BJ (cell line): ENCODE measurements at regions not wholly inside any gene's neighbourhood (a gene's known extent, or its start where the extent isn't known, plus 50 kb on each side); places are given as distances from the start of the nearest gene placed in this dataset.

ENCODE experiments used
- CTCF ChIA-PET: fragments of 350-600 bp; formaldehyde crosslinking; extraction: SDS; loops from one replicate; lab custom pipeline; 2021; ENCODE audit warnings: antibody characterized with exemption, inconsistent platforms; lab: Yijun Ruan, JAX
- POLR2A ChIA-PET: fragments of 300-600 bp; sonication (Branson Sonifier 250); formaldehyde crosslinking; extraction: SDS; loops from one replicate; lab custom pipeline; 2021; ENCODE audit warnings: antibody characterized with exemption; lab: Charles Lee
- DNase-seq: peaks from one replicate; pipeline ENCODE4 v3.0.0-alpha.2; 2011; ENCODE audit warnings: low read depth
- H3K27me3 ChIP-seq: 2 replicates; pipeline ENCODE4 v1.6.0; 2011; ENCODE audit warnings: low read length; ENCODE audit not compliant: control insufficient read depth, insufficient read depth
- H3K36me3 ChIP-seq: 2 replicates; pipeline ENCODE4 v1.5.1; 2011; ENCODE audit warnings: low read length; ENCODE audit not compliant: control insufficient read depth, insufficient read depth
- H3K4me3 ChIP-seq: 2 replicates; pipeline ENCODE4 v1.5.1; 2011; ENCODE audit warnings: low read depth, mild to moderate bottlenecking, control low read depth, low read length
- TF ChIP-seq, protein P1 (sequence below): IDR thresholded peaks from 2 replicates; pipeline ENCODE4 v1.5.1; 2011; ENCODE audit warnings: low read depth, mild to moderate bottlenecking, control low read depth, inconsistent platforms, low read length, moderate library complexity; ENCODE audit not compliant: insufficient read depth

DNA sequence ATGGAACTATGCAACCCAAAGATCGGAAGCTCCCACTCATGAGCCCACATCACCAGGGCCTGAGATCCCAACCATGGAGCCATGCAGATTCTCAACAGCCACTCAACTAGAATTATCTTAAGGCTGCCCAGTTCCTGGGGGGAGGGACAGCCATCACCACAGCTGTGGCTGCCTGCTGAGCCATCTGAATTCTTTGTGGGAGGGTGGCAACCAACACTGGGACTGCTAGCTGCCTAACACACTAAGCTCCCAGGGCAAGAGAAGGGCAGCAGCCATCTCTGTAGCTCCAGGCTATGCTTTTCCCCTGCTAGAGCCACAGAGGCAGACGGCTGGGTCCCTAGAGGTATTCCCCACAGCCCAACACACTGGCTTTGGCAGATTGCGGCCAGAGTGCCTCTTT lies 251.3 kb upstream of the GRAMD2B start:
- Histone ChIP-seq H3K27me3 (no peaks in the 10 kb centered on the region), H3K4me3 (no peak overlapping the region), H3K36me3 (no peaks in the 10 kb centered on the region)
- TF ChIP-seq, protein P1, sequence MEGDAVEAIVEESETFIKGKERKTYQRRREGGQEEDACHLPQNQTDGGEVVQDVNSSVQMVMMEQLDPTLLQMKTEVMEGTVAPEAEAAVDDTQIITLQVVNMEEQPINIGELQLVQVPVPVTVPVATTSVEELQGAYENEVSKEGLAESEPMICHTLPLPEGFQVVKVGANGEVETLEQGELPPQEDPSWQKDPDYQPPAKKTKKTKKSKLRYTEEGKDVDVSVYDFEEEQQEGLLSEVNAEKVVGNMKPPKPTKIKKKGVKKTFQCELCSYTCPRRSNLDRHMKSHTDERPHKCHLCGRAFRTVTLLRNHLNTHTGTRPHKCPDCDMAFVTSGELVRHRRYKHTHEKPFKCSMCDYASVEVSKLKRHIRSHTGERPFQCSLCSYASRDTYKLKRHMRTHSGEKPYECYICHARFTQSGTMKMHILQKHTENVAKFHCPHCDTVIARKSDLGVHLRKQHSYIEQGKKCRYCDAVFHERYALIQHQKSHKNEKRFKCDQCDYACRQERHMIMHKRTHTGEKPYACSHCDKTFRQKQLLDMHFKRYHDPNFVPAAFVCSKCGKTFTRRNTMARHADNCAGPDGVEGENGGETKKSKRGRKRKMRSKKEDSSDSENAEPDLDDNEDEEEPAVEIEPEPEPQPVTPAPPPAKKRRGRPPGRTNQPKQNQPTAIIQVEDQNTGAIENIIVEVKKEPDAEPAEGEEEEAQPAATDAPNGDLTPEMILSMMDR, result no peak
- ChIA-PET POLR2A (no interaction called here), CTCF (no interaction called here)
- no peak for DNase-seq

GRCh38 chr5:126172812-126173211 lies 250.4 kb upstream of the GRAMD2B start:
- TF ChIP-seq, protein P1, result no peak
- DNase-seq, result no peak
- POLR2A ChIA-PET, result no interaction called here
- Histone ChIP-seq H3K36me3 (no peaks in the 10 kb centered on the region), H3K27me3 (no peaks in the 10 kb centered on the region), H3K4me3 (no peak overlapping the region)
- CTCF ChIA-PET, result no interaction called here

- Histone ChIP-seq H3K36me3 (no peaks in the 10 kb centered on the region), H3K4me3 (no peak overlapping the region), H3K27me3 (no peaks in the 10 kb centered on the region)
- POLR2A ChIA-PET, result no interaction called here
- CTCF ChIA-PET, result interaction anchor here (0.8 to 1.4 kb wide), 2 partner anchors 14 to 95 kb away, joined by 3 to 4 read pairs; no protein-coding TSS in a partner anchor
- DNase-seq, result no peak
- TF ChIP-seq, protein P1, result no peak
These were observed 244.7 kb upstream of the GRAMD2B start for GRCh38 chr5:126178521-126178920.

DNA sequence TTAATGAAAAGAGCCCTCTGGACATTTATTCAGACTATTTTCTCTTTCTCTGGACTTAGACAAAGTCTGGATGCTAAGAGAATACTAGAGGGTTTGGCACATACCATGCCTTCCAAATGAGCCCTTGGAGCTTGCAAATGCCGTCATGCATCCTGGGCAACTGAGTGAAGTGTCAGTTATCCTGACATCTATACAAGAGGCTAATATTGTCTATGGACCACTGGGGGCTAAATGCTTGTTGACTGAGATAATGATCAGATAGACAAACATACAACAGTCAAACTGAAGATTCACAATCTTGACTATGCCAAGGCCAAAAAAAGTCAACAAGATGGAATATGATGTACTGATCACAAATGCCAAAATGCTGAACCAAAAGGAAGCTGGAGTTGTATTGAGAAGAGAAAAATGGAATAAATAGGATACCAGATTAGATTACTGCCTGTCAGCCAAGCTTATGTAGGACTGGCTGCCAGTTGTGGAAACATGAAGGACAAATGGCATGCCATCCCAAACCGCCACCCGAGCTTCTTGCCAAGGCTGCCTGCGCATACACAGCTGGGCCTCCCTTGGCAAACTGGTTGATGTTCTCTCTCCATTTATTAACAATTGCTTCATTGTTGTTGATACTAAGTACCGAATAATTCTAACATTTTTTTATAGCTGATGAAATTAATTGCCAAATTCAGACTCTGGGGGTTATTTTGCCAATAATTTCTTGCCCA lies 240.1 kb upstream of the GRAMD2B start:
- no peaks in the 10 kb centered on the region for H3K27me3 ChIP-seq
- TF ChIP-seq, protein P1, result no peak
- no peak for DNase-seq
- no peaks in the 10 kb centered on the region for H3K36me3 ChIP-seq
- no peak overlapping the region for H3K4me3 ChIP-seq
- CTCF ChIA-PET, result no interaction called here
- POLR2A ChIA-PET, result no interaction called here

GRCh38 chr5:126184474-126184873 lies 238.7 kb upstream of the GRAMD2B start:
- POLR2A ChIA-PET, result no interaction called here
- H3K27me3 ChIP-seq, result no peaks in the 10 kb centered on the region
- CTCF ChIA-PET, result no interaction called here
- no peak overlapping the region for H3K4me3 ChIP-seq
- TF ChIP-seq, protein P1, result no peak
- no peak for DNase-seq
- no peaks in the 10 kb centered on the region for H3K36me3 ChIP-seq
